ENCODE measurements at regions not wholly inside any gene's neighbourhood (a gene's known extent, or its start where the extent isn't known, plus 50 kb on each side); places are given as distances from the start of the nearest gene placed in this dataset.

DNA sequence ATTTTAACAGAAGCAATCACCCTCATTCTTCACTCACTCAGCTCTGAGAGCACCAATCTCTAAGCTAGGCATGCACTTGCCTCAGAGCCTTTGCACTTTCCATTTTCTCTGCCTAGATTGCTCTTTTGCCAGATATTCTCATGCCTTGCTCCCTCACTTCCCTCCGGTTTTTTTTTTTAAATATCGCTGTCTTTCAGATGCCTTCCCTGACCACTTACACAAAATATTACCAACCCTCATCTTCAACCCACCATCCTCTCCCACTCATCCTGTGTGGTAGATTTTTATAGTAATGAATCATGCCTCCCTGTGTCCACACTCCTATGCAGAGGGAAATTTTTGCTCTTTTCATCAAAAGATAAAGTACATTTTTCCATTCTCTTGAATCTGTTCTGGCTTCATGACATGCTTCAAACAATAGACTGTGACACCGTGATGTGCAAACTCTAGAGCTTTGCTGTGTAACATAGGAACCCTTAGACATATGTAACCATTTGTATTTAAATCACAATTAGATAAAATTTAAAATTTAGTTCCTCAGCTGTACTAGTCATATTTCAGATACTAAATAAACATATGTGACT lies 437.1 kb downstream of the UTRN start:
- no peaks in the 10 kb centered on the region for H3K36me3 ChIP-seq (ENCODE audit: insufficient read depth, low read length)
- H2AFZ ChIP-seq (ENCODE audit: low read length), result no peak overlapping the region
- no peak overlapping the region for H3K9ac ChIP-seq (ENCODE audit: low read length)
- H3K79me2 ChIP-seq (ENCODE audit: insufficient read depth, low read length), result no peaks in the 10 kb centered on the region
- H3K9me3 ChIP-seq (ENCODE audit: low read length), result no peaks in the 10 kb centered on the region
- TF ChIP-seq CTCF (IDR thresholded peaks at IDR 0.05; ENCODE audit: low read length) (no peak), EZH2 (IDR thresholded peaks at IDR 0.05; ENCODE audit: borderline replicate concordance, low read length) (no peak)
- no peaks in the 10 kb centered on the region for H4K20me1 ChIP-seq (ENCODE audit: insufficient read depth, low read length)
- H3K9me2 ChIP-seq (ENCODE audit: low read depth, low read length), result no peaks in the 10 kb centered on the region
- H3K4me2 ChIP-seq (ENCODE audit: low read length), result no peak overlapping the region
- H3K4me1 ChIP-seq (ENCODE audit: insufficient read depth, low read length, severe bottlenecking), result peaks cover 20% of the 10 kb centered on the region
- H3K4me3 ChIP-seq (ENCODE audit: low read depth, low read length, poor library complexity, severe bottlenecking), result no peak overlapping the region
- no peaks in the 10 kb centered on the region for H3K27me3 ChIP-seq (ENCODE audit: insufficient read depth, low read length)
- H3K27ac ChIP-seq (ENCODE audit: low read depth, low read length, poor library complexity, severe bottlenecking), result no peak overlapping the region
- H3F3A ChIP-seq (ENCODE audit: insufficient read depth, low read length), result no peaks in the 10 kb centered on the region

DNA sequence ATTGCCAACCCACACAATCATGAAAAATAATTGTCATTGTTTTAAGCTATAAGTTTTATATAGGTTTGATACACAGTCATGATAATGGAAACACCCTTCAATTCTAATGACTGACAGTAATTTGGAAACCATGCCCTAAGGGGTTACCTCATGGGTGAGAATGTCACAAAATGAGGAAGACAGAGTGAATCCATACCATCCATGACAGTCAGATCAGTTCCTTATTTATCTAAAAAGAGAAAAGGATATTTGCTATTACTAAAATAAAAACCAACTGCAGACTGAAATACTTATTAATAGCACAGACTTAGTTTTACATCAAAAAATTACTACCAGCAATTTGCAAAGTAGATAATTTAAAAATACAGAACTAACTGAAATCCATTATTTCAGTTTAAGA lies 437.8 kb downstream of the UTRN start:
- TF ChIP-seq CTCF (IDR thresholded peaks at IDR 0.05; ENCODE audit: low read length), result no peak
- no peak for TF ChIP-seq EZH2 (IDR thresholded peaks at IDR 0.05; ENCODE audit: borderline replicate concordance, low read length)
- H3K36me3 ChIP-seq (ENCODE audit: insufficient read depth, low read length), result no peaks in the 10 kb centered on the region
- H3K4me1 ChIP-seq (ENCODE audit: insufficient read depth, low read length, severe bottlenecking), result peaks cover 21% of the 10 kb centered on the region
- H3K27ac ChIP-seq (ENCODE audit: low read depth, low read length, poor library complexity, severe bottlenecking), result no peak overlapping the region
- H3F3A ChIP-seq (ENCODE audit: insufficient read depth, low read length), result no peaks in the 10 kb centered on the region
- H3K27me3 ChIP-seq (ENCODE audit: insufficient read depth, low read length), result no peaks in the 10 kb centered on the region
- no peak overlapping the region for H3K4me2 ChIP-seq (ENCODE audit: low read length)
- no peak overlapping the region for H3K4me3 ChIP-seq (ENCODE audit: low read depth, low read length, poor library complexity, severe bottlenecking)
- no peak overlapping the region for H2AFZ ChIP-seq (ENCODE audit: low read length)
- H3K9ac ChIP-seq (ENCODE audit: low read length), result no peak overlapping the region
- H4K20me1 ChIP-seq (ENCODE audit: insufficient read depth, low read length), result no peaks in the 10 kb centered on the region
- H3K79me2 ChIP-seq (ENCODE audit: insufficient read depth, low read length), result no peaks in the 10 kb centered on the region
- no peaks in the 10 kb centered on the region for H3K9me2 ChIP-seq (ENCODE audit: low read depth, low read length)
- H3K9me3 ChIP-seq (ENCODE audit: low read length), result no peaks in the 10 kb centered on the region

DNA sequence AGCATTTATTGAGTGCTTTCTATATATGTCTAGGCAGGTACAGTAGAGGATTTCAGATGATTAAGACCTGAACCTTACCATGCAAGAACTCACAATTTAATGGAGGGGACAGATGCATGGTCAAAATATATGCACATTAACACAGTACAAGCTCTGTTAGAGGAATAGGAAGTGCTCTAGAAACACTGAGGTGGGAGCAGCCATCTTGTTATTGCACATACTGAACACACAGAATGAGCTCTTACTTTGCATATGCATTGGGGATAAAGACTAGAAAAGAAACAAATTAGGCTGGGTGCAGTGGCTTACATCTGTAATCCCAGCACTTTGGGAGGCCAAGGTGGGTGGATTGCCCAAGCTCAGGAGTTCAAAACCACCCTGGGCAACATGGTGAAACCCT lies 438.3 kb downstream of the UTRN start:
- Histone ChIP-seq H3K4me3 (ENCODE audit: low read depth, low read length, poor library complexity, severe bottlenecking) (no peak overlapping the region), H4K20me1 (ENCODE audit: insufficient read depth, low read length) (no peaks in the 10 kb centered on the region), H2AFZ (ENCODE audit: low read length) (no peak overlapping the region), H3K79me2 (ENCODE audit: insufficient read depth, low read length) (no peaks in the 10 kb centered on the region), H3K27me3 (ENCODE audit: insufficient read depth, low read length) (no peaks in the 10 kb centered on the region), H3K4me2 (ENCODE audit: low read length) (no peak overlapping the region), H3K9me3 (ENCODE audit: low read length) (no peaks in the 10 kb centered on the region), H3K4me1 (ENCODE audit: insufficient read depth, low read length, severe bottlenecking) (peaks cover 26% of the 10 kb centered on the region), H3K9ac (ENCODE audit: low read length) (no peak overlapping the region), H3F3A (ENCODE audit: insufficient read depth, low read length) (no peaks in the 10 kb centered on the region), H3K9me2 (ENCODE audit: low read depth, low read length) (no peaks in the 10 kb centered on the region), H3K36me3 (ENCODE audit: insufficient read depth, low read length) (no peaks in the 10 kb centered on the region), H3K27ac (ENCODE audit: low read depth, low read length, poor library complexity, severe bottlenecking) (no peak overlapping the region)
- no peak for TF ChIP-seq EZH2 (IDR thresholded peaks at IDR 0.05; ENCODE audit: borderline replicate concordance, low read length)
- TF ChIP-seq CTCF (IDR thresholded peaks at IDR 0.05; ENCODE audit: low read length), result no peak

Measured in OCI-LY1 (cell line).